Dermis blood vessel endothelial cell (primary cell): ENCODE measurements at regions not wholly inside any gene's neighbourhood (a gene's known extent, or its start where the extent isn't known, plus 50 kb on each side); places are given as distances from the start of the nearest gene placed in this dataset.
"Not testable (repeated sequence)": the region's sequence is repeated elsewhere in the genome, so short reads cannot be mapped to it uniquely, and the experiment has no call there.

ENCODE experiments used
- DNase-seq: peaks from one replicate; pipeline ENCODE4 v3.0.0; 2010

DNA sequence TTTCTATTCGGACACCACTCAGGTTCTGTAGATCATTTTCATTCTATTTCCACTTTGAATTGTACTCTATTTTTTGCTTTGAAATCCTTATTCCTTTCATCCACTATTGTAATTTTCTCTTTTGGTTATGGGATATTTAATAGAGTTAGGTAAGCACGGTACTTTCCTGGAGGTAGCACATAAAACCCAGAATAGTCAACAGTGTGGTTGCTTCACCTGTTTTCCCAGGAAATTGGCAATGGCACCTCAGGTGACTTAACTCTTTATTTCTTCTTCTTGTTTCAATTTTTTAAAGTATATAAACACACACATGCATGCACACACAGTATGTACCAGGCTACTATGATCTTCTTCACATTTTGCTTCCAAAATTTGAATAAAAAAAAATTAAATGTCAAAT, 682.0 kb upstream of the TMEFF2 start:
- no peak for DNase-seq

DNA sequence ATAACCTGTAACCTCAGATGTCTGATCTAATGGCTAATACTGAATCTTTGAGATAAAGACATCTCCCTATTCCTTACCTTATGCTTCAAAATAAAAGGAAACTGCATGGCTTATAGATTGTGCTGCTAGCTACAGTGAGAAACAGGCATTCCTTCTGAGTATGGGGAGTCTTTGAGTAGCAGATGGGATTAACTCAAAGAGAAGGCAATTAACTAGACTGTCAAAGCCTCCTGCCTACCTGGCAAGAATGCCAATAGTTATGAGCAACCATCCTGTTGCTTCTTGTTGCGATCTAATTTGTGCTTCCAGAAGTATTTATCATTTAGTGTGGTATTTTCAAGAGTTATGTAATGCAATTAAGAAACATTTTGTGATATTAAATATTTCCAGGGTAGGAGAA, 660.0 kb upstream of the TMEFF2 start:
- no peak for DNase-seq

- no peak for DNase-seq
These were observed 659.3 kb upstream of the TMEFF2 start for GRCh38 chr2:192854031-192854430.

- DNase-seq = no peak
These were observed 634.2 kb upstream of the TMEFF2 start for GRCh38 chr2:192828947-192829346.

DNA sequence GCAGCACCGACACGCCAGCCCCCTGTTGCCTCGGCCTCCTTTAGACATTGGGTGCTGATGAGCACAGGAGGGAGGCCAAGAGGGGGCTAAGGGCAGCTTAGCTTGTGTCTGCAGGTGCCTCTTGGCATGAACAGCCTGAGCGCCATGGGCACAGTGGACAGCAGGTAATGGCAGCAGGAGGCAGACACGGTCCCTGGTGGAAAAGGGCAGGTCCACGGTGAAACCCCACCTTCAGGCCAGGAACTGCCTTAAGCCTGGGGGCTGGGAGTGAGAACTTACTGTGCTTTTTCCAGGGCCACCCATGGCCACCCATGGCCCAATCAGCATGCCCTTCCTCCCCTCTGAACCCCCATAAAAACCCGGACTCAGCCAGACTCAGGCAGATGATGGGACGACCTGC, 633.4 kb upstream of the TMEFF2 start:
- DNase-seq = no peak

DNA sequence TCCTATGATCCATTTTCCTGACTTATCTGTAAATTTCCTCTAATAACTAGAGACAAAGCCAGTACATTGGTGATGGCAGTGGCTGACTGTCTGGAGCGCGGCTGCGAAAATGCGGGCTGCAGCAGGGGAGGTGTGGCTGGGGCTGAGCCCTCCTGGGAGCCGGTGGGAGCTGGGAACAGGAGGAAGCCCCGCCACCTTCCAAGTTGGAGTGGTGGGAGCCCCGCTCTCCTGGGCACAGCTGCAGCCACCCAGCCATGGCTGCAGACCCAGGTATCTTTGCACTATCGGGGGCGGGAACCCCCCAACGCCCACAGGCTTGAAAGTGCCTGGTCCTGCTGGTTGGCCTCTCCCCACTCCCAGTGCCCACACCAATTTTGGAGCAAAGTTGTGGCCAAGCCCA, 633.0 kb upstream of the TMEFF2 start:
- no peak for DNase-seq

- no peak for DNase-seq
These were observed 619.6 kb upstream of the TMEFF2 start for GRCh38 chr2:192814376-192814775.

GRCh38 chr2:192813341-192813740, 618.6 kb upstream of the TMEFF2 start:
- DNase-seq = no peak

- DNase-seq = no peak
These were observed 614.4 kb upstream of the TMEFF2 start for GRCh38 chr2:192809173-192809572.

- DNase-seq = no peak
These were observed 588.9 kb upstream of the TMEFF2 start for GRCh38 chr2:192783643-192784042.

DNA sequence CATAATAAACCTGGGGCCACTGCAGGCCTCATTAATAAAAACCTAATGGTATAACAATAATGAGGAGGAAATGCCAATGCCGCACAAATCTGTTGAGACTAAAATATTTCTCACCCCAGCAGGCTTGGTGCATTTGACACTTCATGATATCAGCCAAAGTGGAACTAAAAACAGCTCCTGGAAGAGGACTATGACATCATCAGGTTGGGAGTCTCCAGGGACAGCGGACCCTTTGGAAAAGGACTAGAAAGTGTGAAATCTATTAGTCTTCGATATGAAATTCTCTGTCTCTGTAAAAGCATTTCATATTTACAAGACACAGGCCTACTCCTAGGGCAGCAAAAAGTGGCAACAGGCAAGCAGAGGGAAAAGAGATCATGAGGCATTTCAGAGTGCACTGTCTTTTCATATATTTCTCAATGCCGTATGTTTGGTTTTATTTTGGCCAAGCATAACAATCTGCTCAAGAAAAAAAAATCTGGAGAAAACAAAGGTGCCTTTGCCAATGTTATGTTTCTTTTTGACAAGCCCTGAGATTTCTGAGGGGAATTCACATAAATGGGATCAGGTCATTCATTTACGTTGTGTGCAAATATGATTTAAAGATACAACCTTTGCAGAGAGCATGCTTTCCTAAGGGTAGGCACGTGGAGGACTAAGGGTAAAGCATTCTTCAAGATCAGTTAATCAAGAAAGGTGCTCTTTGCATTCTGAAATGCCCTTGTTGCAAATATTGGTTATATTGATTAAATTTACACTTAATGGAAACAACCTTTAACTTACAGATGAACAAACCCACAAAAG, 580.9 kb upstream of the TMEFF2 start:
- no peak for DNase-seq

DNA sequence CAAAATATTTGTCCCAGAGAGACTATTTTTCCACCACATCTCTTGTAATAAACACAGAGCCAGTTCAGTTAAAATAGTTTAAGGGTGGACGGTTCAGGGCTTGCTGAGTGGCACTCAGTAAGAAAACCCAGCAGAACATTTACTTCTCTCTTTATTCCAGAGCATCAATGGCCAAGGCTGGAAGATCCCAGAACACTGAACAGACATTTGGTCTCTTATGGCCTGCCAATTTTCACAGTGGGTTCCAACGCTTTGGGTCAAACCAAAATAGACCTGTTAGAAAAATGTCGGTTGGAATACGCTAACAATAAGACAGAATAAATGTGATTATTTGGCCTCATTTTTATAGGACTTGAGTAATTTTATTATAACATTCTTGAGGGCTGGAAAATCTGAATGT, 580.3 kb upstream of the TMEFF2 start:
- no peak for DNase-seq

DNA sequence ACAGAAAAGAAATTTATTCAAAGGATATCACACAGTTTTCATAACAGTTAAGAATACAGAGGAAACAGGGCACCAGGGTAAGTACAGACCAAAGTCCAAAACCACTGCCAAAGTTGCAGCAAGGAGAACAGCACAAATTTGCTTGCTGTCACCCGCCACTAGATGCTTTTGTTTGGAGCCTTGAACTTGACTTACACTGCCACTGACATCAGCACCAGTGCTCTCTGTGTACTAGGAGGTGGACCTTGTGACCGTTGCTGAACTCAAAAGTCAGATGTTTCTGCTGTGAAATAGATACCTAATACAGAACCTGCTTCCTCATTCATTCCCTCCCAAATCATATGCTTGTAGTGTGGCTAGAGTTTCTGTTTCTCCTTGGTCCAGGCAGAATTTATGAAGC, 578.3 kb upstream of the TMEFF2 start:
- no peak for DNase-seq

DNA sequence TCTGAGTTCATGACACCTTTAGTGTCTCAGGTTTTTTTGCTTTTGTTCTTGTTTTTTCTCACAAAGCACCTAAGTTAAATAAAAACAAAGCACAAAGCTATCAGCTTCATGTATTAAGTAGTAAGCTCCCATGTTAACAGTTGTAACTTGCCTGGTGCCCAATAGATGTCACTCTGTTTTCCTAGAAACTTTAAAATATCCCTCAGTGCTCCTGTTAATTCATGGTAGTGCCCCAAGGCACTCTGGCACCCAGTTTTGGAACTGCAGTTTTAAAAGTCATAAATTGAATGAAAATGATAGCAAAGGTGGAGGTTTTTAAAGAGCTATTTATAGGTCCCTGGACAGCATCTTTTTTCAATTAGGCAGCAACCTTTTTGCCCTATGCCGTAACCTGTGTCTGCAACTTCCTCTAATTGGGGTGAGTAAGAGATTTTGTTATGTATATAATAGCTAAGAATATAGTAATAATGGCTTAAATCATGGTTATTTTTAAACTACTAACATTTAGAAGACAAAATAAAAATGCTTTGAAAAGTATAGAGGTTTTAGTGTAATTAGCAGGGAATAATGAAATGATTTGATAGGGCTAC, 555.0 kb upstream of the TMEFF2 start:
- no peak for DNase-seq

DNA sequence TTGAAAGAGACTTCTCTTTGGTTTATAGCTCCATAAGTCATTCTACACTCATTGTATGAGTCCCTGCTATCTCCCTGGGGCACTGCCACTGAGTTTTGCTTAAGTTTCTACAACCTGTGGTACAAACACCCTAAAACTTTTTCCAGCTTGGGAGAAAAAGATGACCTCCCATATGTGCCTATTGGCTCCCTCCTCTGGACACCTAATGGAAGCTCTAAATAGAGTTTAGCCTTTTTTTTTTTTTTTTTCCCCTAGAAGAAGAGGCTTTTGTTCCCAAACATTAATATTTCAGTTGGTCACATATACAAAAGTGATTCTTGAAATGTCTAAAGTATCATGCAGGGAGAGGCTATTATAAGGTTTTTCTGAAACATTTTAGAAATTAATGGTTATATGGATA, 547.2 kb upstream of the TMEFF2 start:
- no peak for DNase-seq

- no peak for DNase-seq
These were observed 540.7 kb upstream of the TMEFF2 start for GRCh38 chr2:192735447-192735846.

DNA sequence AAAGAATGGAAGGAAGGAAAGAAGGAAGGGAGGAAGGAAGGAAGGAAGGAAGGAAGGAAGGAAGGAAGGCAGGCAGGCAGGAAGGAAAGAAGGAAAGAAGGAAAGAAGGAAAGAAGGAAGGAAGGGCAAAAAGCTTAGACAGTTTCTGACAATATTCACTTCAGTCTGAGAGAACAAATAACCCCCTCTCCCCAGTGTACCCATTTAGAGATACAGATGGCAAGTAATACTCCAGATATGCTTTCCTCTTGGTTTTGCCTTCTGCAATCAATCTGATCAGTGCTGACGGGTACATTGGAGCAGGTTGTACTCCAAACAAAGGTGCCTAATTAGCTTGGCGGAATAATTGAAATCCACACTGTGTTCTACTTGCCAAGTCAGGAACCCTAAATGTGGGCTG, 534.6 kb upstream of the TMEFF2 start:
- DNase-seq = no peak

- DNase-seq = no peak
These were observed 531.3 kb upstream of the TMEFF2 start for GRCh38 chr2:192725991-192726390.

GRCh38 chr2:192719629-192720028, 524.9 kb upstream of the TMEFF2 start:
- DNase-seq = no peak

DNA sequence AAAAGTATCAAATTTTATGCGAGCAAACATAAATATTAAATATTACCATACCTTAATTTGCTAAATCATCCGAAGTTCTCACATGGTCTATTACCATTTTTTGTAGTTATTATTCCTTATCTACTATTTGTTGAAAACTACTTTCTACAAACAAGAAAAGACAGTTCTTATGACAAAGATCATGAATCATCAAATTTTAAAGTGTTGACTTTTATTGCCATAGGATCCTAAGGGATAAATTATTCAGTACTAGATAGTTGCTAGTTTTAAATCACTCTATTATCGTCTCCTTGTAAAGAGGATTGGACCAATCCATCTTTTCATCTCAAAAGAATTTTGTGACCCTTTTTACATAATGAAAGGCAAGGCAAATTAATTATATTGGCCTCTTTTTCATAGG, 523.6 kb upstream of the TMEFF2 start:
- DNase-seq = no peak

GRCh38 chr2:192700934-192701333, 506.2 kb upstream of the TMEFF2 start:
- DNase-seq = no peak

- DNase-seq = no peak
These were observed 503.1 kb upstream of the TMEFF2 start for GRCh38 chr2:192697880-192698279.

- no peak for DNase-seq
These were observed 502.1 kb upstream of the TMEFF2 start for GRCh38 chr2:192696857-192697256.

GRCh38 chr2:192687015-192687414, 492.3 kb upstream of the TMEFF2 start:
- DNase-seq = no peak

DNA sequence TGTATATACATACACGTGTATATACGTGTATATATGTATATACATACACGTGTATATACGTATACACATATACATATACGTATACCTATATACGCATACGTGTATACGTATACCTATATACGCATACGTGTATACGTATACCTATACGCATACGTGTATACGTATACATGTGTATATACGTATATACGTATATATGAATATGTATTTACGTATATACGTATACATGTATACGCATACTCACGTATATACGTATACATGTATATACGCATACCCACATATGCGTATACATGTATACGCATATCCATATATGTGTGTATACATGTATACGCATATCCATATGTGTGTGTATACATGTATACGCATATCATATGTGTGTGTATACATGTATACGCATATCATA, 487.8 kb upstream of the TMEFF2 start:
- not testable (repeated sequence) for DNase-seq
